Cardiac septum (tissue), 1 donor: ENCODE measurements at regions not wholly inside any gene's neighbourhood (a gene's known extent, or its start where the extent isn't known, plus 50 kb on each side); places are given as distances from the start of the nearest gene placed in this dataset.
"Not testable (repeated sequence)": the region's sequence is repeated elsewhere in the genome, so short reads cannot be mapped to it uniquely, and the experiment has no call there.

Experiments used
- DNase-seq: peaks from one replicate; pipeline ENCODE4 v3.0.0-alpha.2; 2020; ENCODE audit warnings: low spot score
- intact Hi-C: fragments of 100-400 bp; cut with DNase I; formaldehyde crosslinking; loops from one replicate; pipeline ENCODE4 v1.14.0; 2022
- donor health status: DM: no; HTN: no; CAD: no.

GRCh38 chr9:2274762-2275161 is 259.6 kb downstream of the SMARCA2 start:
- intact Hi-C loops, result no loop called here
- DNase-seq, result no peak

- intact Hi-C loops, result no loop called here
- DNase-seq, result no peak
Measured at GRCh38 chr9:2276296-2276695, 261.1 kb downstream of the SMARCA2 start.

GRCh38 chr9:2277133-2277532 is 262.0 kb downstream of the SMARCA2 start:
- intact Hi-C loops, DNase-seq: not testable (repeated sequence)

DNA sequence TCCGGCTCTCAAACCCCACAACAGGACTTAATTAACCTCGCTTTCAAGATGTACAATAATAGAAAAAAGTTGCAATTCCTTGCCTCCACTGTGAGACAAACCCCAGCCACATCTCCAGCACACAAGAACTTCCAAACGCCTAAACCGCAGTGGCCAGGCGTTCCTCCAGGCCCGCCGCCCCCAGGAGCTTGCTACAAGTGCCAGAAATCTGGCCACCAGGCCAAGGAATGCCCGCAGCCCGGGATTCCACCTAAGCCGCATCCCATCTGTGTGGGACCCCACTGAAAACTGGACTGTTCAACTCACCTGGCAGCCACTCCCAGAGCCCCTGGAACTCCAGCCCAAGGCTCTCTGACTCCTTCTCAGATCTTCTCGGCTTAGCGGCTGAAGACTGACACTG is 262.5 kb downstream of the SMARCA2 start:
- intact Hi-C loops, result not testable (repeated sequence)

DNA sequence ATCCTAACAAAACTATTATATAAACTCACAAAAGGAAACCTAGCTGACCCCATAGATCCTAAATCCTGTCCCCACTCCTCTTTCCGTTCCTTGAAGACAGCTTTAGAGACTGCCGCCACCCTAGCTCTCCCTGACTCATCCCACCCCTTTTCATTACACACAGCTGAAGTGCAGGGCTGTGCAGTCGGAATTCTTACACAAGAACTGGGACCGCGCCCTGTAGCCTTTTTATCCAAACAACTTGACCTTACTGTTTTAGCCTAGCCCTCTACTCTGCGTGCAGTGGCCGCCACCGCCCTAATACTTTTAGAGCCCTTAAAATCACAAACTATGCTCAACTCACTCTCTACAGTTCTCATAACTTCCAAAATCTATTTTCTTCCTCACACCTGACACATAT is 264.0 kb downstream of the SMARCA2 start:
- intact Hi-C loops, DNase-seq: not testable (repeated sequence)

More for the DNA sequence above, 262.5 kb downstream of the SMARCA2 start:
- DNase-seq, result not testable (repeated sequence)

GRCh38 chr9:2281031-2281802 is 266.1 kb downstream of the SMARCA2 start:
- DNase-seq, result no peak
- intact Hi-C loops, result no loop called here

- no peak for DNase-seq
- intact Hi-C loops, result no loop called here
Measured at GRCh38 chr9:2281803-2282185, 266.6 kb downstream of the SMARCA2 start.

- DNase-seq, result no peak
- intact Hi-C loops, result no loop called here
Measured at GRCh38 chr9:2284770-2285169, 269.6 kb downstream of the SMARCA2 start.

GRCh38 chr9:2285416-2286332 is 270.5 kb downstream of the SMARCA2 start:
- no peak for DNase-seq
- intact Hi-C loops, result no loop called here

DNA sequence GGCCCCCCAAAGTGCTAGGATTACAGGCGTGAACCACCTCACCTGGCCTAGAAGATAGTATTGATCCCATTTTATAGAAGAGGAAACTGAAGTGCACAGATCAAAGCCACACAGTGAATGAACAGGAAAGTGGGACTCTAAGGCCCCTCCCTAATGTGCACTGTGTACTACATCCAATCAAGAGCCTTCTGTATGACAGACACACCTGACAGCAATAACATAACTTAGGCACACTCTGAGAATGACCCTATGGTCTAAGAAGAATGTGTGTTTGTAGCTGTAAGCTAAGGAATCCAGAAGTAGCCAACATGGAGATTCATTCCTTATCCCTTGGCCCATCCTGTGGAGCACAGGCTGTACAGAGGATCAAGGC is 271.2 kb downstream of the SMARCA2 start:
- no peak for DNase-seq
- intact Hi-C loops, result no loop called here

DNA sequence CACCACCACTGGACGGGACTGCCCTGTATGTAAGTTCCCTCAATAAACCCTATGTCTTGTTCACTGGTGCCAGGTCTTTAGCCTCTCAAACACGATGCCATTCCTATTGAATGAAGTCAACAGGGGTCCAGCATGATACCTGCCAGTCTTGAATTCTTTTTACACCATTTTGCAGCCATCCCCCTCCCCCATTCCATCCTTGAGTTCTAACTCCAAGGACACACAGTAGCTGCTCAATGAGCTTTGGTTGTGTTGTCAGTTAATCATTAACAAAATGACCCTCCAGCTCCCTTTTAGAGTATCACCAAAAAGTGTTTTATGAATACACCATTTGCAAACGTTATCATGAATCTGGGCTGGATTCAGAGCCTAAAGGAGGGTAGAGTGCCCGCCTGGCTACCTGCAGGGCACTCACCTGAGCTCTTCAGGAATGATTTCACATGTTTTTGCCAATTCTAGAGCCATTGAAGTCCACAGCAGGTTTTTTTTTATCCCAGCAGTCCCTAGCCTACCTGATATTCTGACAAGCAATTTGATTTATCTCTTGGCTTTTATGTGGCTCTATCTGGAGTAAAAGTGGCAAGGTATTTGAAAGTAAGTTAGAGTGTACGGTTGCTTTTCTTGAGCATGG is 271.8 kb downstream of the SMARCA2 start:
- no peak for DNase-seq
- intact Hi-C loops, result no loop called here

DNA sequence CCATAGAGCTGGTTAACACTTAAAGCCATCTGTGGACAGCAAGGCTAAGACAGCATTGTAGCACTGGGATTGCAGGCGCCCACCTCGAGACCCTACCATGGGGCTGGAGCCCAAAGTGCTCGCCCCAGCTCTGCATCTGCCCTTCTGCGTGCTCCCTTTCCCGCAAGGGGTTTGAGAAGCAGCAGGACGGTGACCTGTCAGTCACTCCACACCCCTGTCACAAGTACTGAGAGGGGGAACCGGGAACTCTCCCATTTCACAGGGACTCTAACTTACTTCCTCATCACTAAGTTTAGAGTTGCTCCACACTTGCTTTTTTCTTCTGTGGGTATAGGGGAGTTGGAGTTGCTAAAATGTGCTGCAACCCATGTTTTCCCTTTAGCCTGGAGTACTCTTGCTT is 273.2 kb downstream of the SMARCA2 start:
- intact Hi-C loops, result no loop called here
- DNase-seq, result no peak

DNA sequence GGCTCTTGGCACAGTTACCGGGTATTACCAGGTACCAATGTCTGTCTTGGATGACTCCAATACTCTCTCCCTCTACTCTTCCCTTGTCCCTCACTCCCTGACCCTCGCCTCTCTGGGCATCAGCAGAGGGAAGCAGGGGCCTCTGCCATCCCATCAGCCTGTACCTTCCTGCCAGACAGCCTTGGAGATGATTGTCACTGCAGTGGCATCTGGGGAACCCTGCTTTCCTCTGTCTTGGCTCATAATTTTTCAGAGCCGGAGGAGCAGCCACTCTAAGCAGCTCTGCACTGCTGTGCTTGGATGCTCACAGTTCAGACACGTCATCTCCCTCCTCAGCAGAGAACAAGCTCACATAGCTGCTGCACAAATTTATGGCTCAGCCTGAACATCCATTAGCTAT is 274.1 kb downstream of the SMARCA2 start:
- DNase-seq, result no peak
- intact Hi-C loops, result no loop called here

- intact Hi-C loops, result no loop called here
- DNase-seq, result no peak
Measured at GRCh38 chr9:2290382-2290781, 275.2 kb downstream of the SMARCA2 start.

GRCh38 chr9:2291980-2292704 is 277.0 kb downstream of the SMARCA2 start:
- no peak for DNase-seq
- intact Hi-C loops, result no loop called here

DNA sequence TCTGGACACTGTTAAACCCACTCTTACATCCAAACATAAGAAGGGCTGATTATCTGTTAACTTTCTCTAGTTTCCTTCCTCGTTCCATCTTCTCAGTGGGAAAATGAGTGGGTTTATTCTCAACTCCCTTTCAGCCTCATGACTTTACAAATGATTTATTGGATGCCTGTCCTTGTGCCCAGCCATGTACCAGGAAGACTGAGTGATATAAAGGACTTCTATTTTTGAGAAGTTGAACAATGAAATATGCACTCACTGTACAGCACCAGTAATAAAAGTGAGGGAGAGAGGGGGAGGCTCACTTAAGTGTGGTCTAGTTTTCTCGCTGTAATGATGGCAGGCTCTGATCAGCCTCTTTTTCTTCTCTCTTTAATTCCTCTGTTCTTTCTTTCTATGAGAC is 277.6 kb downstream of the SMARCA2 start:
- no peak for DNase-seq
- intact Hi-C loops, result no loop called here

DNA sequence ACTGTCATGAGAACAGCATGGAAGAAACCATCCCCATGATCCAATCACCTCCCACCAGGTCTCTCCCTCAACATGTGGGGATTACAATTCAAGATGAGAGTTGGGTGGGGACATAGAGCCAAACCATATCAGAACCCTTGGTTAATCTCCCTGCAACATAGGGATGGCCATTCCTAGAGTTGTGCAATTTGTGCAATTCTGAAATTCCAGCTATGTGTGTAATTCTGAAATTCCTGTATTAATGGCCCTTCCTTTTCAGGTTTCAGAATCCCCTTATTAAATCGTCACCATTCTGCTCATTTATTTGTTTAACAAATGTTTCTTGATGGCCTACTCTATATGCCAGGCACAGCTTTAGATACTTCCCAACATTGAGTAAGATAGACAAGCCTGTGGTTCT is 282.6 kb downstream of the SMARCA2 start:
- intact Hi-C loops, result no loop called here

DNA sequence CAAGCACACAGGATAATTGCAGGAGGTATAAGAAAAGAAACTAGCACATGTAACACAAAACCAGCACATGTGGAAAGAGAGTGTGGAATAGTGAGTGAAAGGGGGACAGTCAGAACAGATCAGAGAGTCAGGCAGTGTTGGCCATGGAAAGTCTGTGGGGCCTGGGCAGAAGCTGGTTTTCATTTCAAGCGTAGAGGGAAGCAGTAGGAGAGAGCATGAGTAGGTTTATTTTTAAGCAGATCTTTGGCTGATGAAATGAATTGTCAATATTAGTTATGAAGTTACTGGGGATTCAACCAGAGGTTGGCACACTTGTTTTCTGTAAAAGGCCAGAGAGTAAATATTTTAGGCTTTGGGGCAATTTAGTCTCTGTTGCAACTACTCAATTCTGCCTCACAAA is 283.1 kb downstream of the SMARCA2 start:
- DNase-seq, result no peak
- intact Hi-C loops, result no loop called here

More for the DNA sequence above, 282.6 kb downstream of the SMARCA2 start:
- DNase-seq, result no peak

- intact Hi-C loops, result no loop called here
- no peak for DNase-seq
Measured at GRCh38 chr9:2299156-2299842, 284.2 kb downstream of the SMARCA2 start.
